ENCODE measurements at regions not wholly inside any gene's neighbourhood (a gene's known extent, or its start where the extent isn't known, plus 50 kb on each side); places are given as distances from the start of the nearest gene placed in this dataset.
A peak's percentile ranks its signal among the peaks of the same experiment; 100 is the strongest.
"Not testable (repeated sequence)": the region's sequence is repeated elsewhere in the genome, so short reads cannot be mapped to it uniquely, and the experiment has no call there.

DNA sequence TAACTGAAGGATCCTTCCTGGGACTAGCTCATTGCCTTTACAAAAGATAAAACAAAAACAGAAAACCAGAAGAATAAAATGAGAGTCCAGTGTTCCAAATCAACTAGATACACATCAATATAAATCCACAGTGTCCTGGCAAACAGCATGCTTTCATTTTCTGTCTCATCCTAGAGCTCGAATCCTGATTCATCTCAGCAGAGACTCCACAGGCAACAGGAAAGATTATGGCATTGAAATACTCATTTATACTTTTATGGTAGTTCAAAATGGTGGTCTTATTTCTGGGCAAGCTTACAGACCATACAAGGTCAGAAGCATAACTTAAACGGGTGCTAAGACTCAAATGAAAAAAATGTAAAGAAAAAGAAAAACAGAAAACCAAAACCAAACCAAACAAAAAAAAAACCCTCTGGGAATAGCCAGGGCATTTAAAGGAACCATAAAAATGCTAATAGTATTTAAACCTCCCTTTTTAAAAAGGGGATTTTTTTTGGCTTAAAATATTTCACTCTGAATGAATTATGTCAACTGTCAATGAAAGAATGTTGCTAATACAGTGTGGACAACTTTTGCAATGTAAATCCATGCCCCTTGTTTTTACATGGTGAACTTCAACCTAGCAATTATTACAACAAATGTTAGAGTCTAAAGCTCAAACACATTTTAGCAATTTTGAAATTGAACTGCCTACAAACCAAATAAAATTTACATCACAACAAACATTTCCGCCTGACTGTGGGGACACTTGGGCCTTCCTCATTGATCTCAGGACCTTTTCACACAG is 57.9 kb downstream of the GPR101 start:
- no peak for DNase-seq

DNA sequence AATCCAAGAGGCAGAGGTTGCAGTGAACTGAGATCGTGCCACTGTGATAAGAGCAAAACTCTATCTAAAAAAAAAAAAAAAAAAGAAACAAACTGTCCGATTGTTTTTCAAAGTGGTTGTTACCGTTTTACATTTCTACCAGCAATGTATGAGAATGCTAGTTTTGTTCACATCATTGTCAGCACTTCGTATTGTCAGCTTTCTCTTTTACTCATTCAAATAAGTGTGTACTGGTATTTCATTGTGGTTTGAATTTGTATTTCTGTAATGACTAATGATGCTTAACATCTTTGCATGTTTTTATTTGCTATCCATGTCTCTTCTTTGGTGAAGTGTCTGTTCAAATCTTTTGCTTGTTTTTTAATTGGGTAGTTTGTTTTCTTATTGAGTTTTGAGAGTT is 65.8 kb downstream of the GPR101 start:
- DNase-seq: no peak

DNA sequence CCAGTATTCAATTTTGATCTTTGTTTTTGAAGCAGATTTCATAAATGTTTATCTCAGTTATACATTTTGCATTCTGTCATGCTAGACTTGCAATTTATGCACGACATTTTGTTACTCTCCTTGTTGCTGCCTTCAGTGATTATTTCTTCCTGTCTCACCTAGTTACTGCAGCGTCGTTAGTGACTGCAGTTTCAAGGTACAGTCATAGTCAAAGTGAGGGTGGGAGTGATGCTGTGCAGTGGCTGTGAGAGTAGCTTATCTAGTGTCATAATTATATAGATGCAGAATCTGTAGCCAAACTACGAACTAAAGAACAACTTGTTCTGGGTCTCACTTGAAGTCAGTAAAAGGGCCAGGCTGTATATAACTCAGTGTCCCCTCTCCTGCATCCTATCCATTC is 69.8 kb downstream of the GPR101 start:
- DNase-seq: no peak

DNA sequence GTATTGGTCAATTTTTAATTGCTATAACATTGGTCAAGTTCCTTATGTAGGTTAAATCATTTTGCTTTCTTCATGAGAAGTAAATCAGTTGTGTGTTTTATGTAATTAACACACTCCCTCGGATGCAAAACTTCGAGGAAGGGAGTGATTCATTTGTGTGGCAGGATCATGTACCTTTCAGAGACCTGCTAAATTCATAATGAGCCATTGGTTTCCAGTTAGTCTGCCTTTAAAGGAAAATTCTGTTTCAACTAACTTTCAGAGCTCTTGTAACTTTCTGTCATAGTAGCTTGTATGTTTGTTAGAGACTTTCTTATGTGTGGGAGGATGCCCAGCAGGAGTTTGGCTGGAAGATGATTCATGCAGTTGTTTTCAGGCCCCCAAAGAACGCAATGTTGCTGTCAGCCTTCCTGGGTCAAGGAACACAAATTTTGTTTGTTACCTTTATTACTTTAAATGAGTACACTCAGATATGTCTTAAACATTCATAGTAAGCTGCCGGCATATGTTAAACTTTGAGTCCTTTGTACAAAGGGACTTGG is 72.1 kb downstream of the GPR101 start:
- DNase-seq: no peak

DNA sequence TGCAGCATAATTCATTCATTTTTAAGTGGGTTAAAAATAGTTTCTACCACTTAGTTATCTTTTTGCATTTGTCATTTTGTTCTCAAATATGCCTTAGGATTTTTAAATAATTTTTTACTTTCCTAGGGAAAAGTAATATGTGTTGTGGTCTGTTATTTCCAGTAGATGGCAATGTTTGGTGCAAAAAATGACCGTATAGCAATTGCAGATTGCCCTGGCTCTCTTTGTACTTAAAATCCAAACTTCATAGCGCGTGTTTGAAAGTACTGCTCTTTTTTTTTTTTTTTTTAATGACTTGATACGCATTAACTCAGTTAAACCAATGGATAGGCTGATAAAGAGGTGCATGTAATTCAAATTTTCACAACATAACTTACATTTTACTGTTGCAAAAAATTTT is 74.4 kb upstream of the RBMX start:
- DNase-seq: peak; percentile 26

DNA sequence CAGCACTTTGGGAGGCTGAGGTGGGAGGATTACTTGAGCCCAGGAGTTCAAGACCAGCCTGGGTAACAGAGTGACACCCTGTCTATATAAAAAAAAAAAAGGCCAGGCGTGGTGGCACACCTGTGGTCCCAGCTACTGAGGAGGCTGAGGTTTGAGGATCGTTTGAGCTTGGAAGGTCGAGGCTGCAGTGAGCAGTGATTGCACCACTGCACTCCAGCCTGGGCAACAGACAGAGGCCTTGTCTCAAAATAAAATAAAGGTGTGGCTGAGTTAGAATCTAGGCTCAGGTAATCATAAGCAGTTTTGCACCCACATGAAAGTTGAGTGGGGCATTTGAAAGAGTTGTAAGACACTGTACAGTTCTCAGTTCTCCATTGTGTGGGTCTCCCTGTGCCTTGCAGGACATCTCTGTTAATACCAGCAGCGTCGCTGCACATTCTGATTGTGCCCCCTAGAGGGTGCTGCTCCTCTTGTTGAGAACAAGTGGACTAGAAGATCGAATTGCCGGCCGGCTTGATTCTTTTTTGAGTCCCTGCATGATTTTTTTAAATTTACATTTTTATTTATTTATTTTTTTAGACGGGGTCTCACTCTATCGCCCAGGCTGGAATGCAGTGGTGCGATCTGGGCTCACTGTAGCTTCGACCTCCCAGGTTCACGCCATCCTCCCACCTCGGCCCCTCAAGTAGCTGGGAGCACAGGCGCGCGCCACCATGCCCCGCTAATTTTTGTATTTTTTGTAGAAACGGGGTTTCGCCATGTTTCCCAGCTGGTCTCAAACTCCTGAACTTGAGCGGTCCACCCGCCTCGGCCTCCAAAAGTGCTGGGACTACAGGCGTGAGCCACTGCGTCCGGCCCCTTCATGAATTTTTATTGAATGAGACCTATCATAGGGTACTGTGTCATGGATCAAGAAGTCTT is 73.6 kb upstream of the RBMX start:
- peak; percentile 80 for DNase-seq

DNA sequence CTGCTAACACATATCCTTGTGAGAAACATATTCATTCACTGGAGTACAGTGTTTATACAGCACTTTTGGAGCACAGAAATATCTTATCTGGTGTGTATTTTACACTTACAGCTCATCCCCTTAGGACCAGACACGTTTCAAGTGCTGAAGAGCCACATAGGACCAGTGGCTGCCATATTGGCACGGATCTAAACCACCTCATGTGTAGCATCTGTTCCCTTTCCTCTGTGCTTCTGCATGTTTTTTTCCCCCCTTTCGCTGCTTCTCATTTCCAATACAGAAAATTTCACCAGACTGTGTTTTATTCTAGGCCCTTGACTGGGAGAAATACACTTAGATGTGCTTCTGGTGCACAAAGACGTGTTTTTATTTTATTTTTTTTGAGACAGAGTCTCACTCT is 69.7 kb upstream of the RBMX start:
- DNase-seq: no peak

DNA sequence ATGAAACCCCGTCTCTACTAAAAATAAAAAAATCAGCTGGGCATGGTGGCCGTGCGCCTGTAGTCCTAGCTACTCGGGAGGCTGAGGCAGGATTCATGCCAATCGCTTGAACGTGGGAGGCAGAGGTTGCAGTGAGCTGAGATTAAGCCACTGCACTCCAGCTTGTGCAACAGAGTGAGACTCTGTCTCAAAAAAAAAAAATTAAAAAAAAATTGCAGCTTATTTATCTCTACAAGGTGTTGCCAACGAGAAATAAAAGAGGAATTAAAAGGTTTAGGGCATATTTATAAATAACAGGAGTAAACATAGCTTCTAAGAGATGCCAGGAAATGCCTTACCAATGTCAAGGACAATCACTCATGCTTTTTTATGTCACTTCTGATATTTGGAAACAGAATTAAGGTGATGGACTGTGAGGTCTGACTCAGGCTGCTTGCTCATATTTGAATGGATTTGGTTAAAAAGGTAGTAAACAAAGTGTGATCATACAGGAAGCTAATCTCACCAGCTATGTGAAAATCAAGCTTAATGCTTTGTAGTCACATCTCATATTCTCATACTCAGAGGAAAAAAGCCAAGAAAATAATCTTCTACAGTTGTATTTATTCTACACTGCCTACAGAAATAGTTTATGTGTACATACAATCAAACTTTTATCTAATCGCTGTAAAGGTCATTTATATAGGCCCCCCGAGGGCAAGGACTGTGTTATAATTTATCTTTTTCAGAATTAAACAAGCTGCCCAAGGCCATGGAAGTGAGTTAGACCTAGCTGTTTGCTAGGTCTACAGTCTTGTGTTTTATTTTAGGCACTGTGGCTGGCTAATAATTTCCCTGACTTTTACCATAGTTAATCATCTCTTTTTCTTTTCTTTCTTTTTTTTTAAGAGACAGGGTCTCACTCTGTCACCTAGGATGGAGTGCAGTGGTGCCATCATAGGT is 61.1 kb upstream of the RBMX start:
- DNase-seq: no peak

DNA sequence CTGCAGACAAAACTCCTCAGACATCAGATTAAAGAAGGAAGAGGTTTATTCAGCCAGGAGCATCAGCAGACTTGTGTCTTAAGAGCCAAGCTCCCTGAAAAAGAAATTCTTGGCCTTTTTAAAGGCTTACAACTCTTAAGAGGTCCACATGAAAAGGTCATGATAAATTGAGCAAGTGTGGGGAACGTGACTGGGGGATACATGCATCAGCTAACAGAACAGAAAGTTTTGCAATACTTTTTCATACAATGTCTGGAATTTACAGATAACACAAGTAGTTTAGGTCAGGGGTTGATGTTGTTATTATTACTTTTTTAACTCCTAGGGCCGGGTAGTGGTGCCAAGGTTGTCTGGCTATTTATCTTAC is 55.6 kb upstream of the RBMX start:
- no peak for DNase-seq

DNA sequence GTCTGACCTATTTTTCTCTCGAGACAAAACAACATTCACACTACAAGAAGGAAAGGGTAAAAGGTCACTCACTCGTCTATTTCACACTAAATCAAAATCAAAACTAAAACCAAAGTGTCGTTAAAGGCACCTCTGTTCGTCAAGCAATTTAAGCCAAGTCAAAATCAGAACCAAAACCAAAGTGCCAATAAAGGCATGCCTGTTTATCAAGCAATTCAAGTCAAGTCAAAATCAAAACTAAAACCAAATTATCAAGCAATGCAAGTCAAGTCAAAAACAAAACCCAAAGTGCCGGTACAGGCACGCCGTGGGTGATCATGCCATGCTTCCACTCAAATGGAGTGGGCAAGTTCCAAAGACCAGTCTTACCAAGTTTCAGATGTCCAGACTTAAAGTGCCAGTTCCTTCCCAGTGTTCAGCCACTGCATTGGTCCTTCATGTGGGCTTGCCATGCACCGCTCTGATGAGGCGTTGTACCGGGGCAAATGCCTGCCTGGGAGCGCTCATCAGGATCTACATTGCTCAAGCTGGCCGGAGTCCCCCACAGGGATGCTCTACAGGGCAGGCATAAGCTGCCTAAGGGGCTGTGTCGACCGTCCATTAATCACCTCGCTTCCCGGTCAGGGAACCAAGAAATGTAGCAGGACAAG is 55.1 kb upstream of the RBMX start:
- DNase-seq: not testable (repeated sequence)

DNA sequence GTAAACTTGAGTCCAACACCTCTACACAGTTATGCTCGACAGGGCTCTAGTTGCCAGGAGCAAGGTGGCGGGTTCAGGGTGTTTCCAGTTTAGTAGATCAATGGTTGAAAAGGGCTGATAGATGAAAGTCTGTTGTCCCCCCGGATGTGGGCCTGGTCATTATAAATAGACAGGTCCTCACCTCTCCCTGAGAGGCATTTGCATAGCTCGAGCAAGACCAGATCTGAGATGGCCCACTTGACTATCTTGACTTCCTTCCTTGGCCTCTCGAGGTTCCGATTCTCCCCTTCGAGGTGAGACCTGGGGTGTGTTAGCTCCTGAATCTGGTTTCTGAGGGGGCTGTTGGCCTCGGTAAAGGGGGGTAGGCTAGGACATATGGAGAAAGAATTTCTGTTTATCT is 54.1 kb upstream of the RBMX start:
- DNase-seq: not testable (repeated sequence)

DNA sequence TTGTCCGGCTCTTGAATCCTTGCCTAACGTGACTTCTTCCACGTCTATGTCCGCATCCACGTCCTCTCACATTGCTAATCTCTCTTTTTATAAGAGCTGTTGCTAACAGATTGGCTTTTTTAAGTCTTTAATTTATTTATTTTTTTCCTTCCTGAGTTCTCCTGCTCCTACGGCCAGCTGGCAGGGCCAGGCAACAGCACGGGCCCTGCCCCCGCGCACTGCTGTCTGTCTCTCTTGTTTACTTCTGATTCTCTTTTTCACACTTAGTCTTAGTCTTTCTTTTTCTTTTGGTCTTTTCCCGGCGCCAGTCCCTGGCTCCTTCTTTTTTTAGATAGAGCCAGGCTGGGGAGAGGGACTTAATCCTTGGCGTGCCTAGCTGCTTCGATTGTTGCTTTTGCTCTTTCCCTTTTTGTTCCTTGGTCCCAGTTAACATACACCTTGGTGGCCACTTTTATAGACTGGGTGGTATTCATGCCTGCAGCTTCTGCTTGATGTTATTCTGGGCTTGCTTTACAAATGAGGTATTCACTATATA is 53.2 kb upstream of the RBMX start:
- no peak for DNase-seq

DNA sequence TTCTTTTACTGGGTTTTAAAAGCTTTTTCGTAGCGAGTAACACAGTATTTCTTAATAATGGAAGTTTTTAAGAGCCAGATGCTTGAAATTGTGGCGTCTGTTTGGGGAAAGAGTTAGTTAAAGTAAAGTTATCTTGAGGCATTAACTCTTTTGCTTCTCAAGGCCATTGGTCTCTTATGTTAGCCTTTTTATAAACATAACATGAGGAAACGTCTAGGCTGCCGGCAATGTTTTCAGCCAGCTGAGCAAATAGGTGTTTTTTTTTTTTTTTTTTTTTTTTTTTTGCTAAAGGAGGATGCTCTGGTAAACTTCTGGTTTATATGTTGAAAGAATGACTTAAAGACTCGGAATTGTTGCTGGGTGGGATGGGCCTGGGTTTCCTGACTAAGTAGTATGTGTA is 51.1 kb upstream of the RBMX start:
- no peak for DNase-seq

Data from NCI-H69 (cell line).